Fibroblast of lung (primary cell): ENCODE measurements at regions not wholly inside any gene's neighbourhood (a gene's known extent, or its start where the extent isn't known, plus 50 kb on each side); places are given as distances from the start of the nearest gene placed in this dataset.

Experiments
- DNase-seq, 2 donors: peaks; one replicate each; pipeline versions ENCODE4 v3.0.0 to v3.0.0-alpha.2; 2010; ENCODE audit warnings: low read depth in 2 of 2
- H2AFZ ChIP-seq: 2 replicates; pipeline ENCODE4 v1.5.1; 2012; ENCODE audit warnings: low read length, control low read depth, inconsistent platforms
- H3K27ac ChIP-seq: 2 replicates; pipeline ENCODE4 v1.5.1; 2011; ENCODE audit warnings: low read length, control low read depth; ENCODE audit not compliant: insufficient read depth
- H3K27me3 ChIP-seq: 2 replicates; pipeline ENCODE4 v1.5.1; 2011; ENCODE audit warnings: mild to moderate bottlenecking, low read length; ENCODE audit not compliant: control insufficient read depth, insufficient read depth
- H3K36me3 ChIP-seq: 2 replicates; pipeline ENCODE4 v1.5.1; 2011; ENCODE audit warnings: low read length; ENCODE audit not compliant: control insufficient read depth, insufficient read depth
- H3K4me1 ChIP-seq: 2 replicates; pipeline ENCODE4 v1.5.1; 2011; ENCODE audit warnings: low read length; ENCODE audit not compliant: control insufficient read depth, insufficient read depth; ENCODE audit errors: extremely low read depth
- H3K4me2 ChIP-seq: 2 replicates; pipeline ENCODE4 v1.5.1; 2011; ENCODE audit warnings: low read length, control low read depth; ENCODE audit not compliant: insufficient read depth; ENCODE audit errors: extremely low read depth
- H3K4me3 ChIP-seq, 4 experiments: fragments of 200-600 bp in 1 of 4; sonication (generic) in 1 of 4; replicated peaks in 1 of 4; 2 replicates each; pipeline ENCODE4 v1.5.1; 2011 to 2016; ENCODE audit warnings: low read length in 4 of 4, low read depth in 3 of 4, mild to moderate bottlenecking in 3 of 4, control low read depth in 2 of 4, inconsistent platforms in 1 of 4, mixed read lengths in 1 of 4; ENCODE audit not compliant: insufficient read depth in 1 of 4; ENCODE audit errors: control extremely low read depth in 1 of 4
- H3K79me2 ChIP-seq: 2 replicates; pipeline ENCODE4 v1.5.1; 2012; ENCODE audit warnings: mild to moderate bottlenecking, low read length, inconsistent platforms; ENCODE audit not compliant: control insufficient read depth, insufficient read depth
- H3K9ac ChIP-seq: 2 replicates; pipeline ENCODE4 v1.5.1; 2011; ENCODE audit warnings: mild to moderate bottlenecking, low read length, control low read depth; ENCODE audit not compliant: insufficient read depth
- H3K9me3 ChIP-seq: 2 replicates; pipeline ENCODE4 v1.5.1; 2012; ENCODE audit warnings: low read depth, low read length; ENCODE audit not compliant: control insufficient read depth, insufficient read depth
- H4K20me1 ChIP-seq: 2 replicates; pipeline ENCODE4 v1.5.1; 2011; ENCODE audit warnings: low read length; ENCODE audit not compliant: control insufficient read depth, insufficient read depth; ENCODE audit errors: extremely low read depth
- CTCF ChIP-seq, 2 donors: IDR thresholded peaks in 1 of 2; conservative IDR thresholded peaks in 1 of 2; 1 replicate in 1 of 2; 2 replicates in 1 of 2; pipeline ENCODE4 v1.5.1; 2011 to 2012; ENCODE audit warnings: low read length in 2 of 2, control low read depth in 1 of 2, inconsistent platforms in 1 of 2, low read depth in 1 of 2, mild to moderate bottlenecking in 1 of 2
- EZH2 ChIP-seq: IDR thresholded peaks from 2 replicates; pipeline ENCODE4 v1.5.1; 2012; ENCODE audit warnings: low read length, control low read depth, mild to moderate bottlenecking; ENCODE audit errors: missing control alignments

GRCh38 chr6:10266462-10266861, 148.4 kb downstream of the TFAP2A start:
- Histone ChIP-seq H3K27ac (no peak overlapping the region), H3K4me2 (no peak overlapping the region), H3K4me1 (no peaks in the 10 kb centered on the region), H3K79me2 (no peaks in the 10 kb centered on the region), H3K36me3 (no peaks in the 10 kb centered on the region), H3K27me3 (no peaks in the 10 kb centered on the region), H3K9me3 (no peaks in the 10 kb centered on the region), H4K20me1 (no peaks in the 10 kb centered on the region), H3K9ac (no peak overlapping the region), H3K4me3 (no peak overlapping the region), H2AFZ (no peak overlapping the region)
- no peak for DNase-seq
- TF ChIP-seq EZH2 (no peak), CTCF (conservative IDR thresholded peaks at IDR 0.05 in 1 of 2, IDR thresholded peaks at IDR 0.05 in 1 of 2; ENCODE audit: low read depth in 1 of 2, low read length in 2 of 2) (no peak)

- no peak overlapping the region for H3K9ac ChIP-seq
- no peak overlapping the region for H3K4me2 ChIP-seq
- peak in 1 of 2 donors; percentile 36 for DNase-seq
- no peak overlapping the region for H2AFZ ChIP-seq
- no peak overlapping the region for H3K4me3 ChIP-seq
- no peaks in the 10 kb centered on the region for H3K9me3 ChIP-seq
- no peaks in the 10 kb centered on the region for H3K36me3 ChIP-seq
- TF ChIP-seq CTCF (conservative IDR thresholded peaks at IDR 0.05 in 1 of 2, IDR thresholded peaks at IDR 0.05 in 1 of 2; ENCODE audit: low read depth in 1 of 2, low read length in 2 of 2) (no peak), EZH2 (no peak)
- no peaks in the 10 kb centered on the region for H4K20me1 ChIP-seq
- H3K27ac ChIP-seq = no peak overlapping the region
- no peaks in the 10 kb centered on the region for H3K27me3 ChIP-seq
- no peaks in the 10 kb centered on the region for H3K4me1 ChIP-seq
- no peaks in the 10 kb centered on the region for H3K79me2 ChIP-seq
Measured at GRCh38 chr6:10266061-10266460, 148.8 kb downstream of the TFAP2A start.

GRCh38 chr6:10262505-10262904, 152.4 kb downstream of the TFAP2A start:
- H3K4me1 ChIP-seq = no peaks in the 10 kb centered on the region
- no peaks in the 10 kb centered on the region for H3K27me3 ChIP-seq
- no peak overlapping the region for H3K4me2 ChIP-seq
- H3K79me2 ChIP-seq = no peaks in the 10 kb centered on the region
- H2AFZ ChIP-seq = no peak overlapping the region
- no peak for DNase-seq
- no peak overlapping the region for H3K27ac ChIP-seq
- TF ChIP-seq EZH2 (no peak), CTCF (conservative IDR thresholded peaks at IDR 0.05 in 1 of 2, IDR thresholded peaks at IDR 0.05 in 1 of 2; ENCODE audit: low read depth in 1 of 2, low read length in 2 of 2) (no peak)
- no peak overlapping the region for H3K9ac ChIP-seq
- no peaks in the 10 kb centered on the region for H3K9me3 ChIP-seq
- no peaks in the 10 kb centered on the region for H4K20me1 ChIP-seq
- no peak overlapping the region for H3K4me3 ChIP-seq
- no peaks in the 10 kb centered on the region for H3K36me3 ChIP-seq
